ENCODE measurements at regions not wholly inside any gene's neighbourhood (a gene's known extent, or its start where the extent isn't known, plus 50 kb on each side); places are given as distances from the start of the nearest gene placed in this dataset.

DNA sequence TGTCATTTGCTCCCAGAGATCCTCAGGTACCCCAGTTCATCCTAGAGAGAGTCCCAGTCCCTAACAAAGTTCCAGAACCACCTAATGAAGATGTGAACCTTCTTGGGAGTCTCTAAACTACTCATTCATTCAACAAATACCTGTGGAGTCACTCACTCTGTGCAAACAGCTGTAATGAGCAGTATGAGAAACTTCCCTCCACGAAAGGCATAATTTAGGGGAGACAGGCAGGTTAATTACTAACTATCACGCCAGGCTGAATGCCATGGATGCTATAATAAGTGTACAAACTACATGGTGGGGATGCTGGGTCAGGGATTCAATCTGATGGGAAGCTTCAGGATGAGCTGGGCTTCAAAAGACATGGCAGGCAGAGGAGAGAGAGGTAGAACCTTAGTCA lies 70.1 kb upstream of the AFDN start:
- no peak for DNase-seq

DNA sequence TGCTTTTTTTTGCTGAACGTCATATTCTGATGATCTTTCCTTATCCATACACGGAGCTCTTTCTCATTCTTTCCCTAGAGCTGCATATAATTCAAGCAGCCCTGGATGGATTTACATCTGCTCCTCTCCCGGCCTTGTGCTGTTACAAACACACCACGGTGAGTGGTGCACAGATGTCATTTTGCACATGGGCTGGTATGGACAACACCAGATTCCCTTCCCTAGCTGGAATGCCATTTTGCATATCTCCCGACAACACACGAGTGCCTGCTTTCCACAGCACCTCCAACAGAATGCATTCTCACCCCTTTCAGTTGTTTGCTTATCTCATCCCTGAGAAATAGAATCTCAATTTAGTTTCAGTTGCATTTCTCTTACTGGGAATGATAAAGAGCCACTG lies 69.5 kb upstream of the AFDN start:
- DNase-seq, result no peak

DNA sequence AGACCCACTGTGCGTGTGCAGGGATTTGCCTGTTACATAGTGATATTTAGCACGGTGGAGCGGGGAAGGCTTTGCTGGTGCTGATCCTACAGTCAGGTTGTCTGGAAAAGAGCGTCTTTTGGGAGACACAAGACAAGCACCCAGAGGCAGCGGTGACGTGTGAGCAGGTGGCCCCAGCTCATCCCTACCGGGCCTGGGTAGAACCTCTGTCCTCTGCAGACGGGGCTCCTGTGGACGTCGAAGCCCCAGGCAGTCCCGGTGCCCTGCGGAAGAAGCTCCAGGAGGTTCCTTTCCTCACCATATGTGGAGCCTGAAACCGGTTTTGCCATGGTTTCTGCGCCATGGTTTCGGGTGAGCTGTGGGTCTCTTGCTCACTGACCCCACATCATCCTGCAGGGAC lies 68.9 kb upstream of the AFDN start:
- no peak for DNase-seq

DNA sequence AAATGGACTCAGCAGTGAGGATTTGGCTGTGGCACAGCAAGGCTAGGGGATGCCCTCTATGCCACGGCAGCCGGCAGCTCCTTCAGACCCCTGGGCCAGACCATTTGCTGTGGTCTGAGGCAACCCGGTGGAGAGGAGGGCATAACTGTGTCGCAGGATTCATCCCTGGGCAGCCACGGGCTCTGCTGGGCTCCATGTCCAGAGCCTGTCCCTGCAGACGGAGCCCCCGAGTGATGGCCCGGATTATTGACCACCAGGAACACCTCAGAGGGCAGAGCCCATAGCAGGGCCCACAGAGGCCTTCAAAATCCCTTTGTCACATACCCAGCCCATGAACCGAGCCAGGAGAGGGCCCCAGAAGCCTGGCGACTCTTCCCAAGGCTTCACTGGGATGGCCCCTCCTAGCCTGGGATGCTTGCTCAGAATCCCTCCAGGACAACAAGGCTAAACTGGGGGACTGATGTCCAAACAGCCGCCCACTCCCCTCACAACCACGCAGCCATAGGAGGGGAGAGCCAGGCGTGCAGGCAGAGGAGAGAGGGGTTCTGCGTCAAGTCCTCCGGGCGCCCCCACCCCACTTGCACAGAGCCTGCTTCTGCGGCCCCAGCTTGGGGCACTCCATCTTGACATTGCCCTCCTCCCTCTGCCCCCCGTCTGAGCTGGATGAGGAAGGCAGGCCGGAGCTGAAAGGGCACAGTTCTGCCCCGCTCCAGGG lies 68.2 kb upstream of the AFDN start:
- DNase-seq, result no peak

DNA sequence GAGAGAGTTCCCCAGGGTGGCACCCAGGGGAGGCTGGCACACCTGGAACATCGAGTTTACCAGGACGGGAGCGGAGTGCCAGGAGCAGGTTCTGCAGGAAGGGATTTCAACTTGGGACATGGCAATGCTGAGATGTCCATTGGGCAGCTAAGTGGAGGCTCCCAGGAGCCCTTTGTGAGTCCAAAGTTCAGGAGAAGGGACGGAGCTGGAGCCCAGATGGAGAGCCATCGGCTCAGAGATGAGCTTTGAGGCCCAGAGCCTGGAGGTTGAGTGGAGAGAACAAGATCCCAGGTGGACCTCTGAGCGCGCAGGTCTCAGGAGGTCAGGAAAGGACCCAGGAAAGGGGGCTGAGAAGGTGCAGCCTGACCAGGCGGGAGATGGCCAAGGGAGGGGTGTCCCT lies 67.5 kb upstream of the AFDN start:
- DNase-seq, result no peak

DNA sequence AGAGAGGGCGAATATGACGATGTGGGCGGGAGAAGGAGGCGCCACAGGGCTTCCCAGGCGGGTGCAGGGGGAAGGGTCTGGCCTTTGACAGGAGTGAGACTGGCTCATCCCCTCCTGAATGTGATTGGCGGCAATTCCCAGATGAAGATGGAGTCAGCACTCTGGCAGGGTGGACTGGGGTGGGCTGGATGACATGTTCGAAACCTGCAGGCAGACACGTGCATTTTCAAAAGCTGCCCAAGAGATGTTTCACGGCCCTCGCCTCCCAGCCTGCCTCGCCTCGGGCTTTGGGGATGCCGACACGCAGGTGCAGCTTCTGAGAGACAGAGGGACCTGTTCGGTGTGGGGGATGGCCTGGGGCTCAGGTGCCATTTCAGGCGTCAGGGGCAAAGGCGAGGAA lies 66.8 kb upstream of the AFDN start:
- DNase-seq, result no peak

DNA sequence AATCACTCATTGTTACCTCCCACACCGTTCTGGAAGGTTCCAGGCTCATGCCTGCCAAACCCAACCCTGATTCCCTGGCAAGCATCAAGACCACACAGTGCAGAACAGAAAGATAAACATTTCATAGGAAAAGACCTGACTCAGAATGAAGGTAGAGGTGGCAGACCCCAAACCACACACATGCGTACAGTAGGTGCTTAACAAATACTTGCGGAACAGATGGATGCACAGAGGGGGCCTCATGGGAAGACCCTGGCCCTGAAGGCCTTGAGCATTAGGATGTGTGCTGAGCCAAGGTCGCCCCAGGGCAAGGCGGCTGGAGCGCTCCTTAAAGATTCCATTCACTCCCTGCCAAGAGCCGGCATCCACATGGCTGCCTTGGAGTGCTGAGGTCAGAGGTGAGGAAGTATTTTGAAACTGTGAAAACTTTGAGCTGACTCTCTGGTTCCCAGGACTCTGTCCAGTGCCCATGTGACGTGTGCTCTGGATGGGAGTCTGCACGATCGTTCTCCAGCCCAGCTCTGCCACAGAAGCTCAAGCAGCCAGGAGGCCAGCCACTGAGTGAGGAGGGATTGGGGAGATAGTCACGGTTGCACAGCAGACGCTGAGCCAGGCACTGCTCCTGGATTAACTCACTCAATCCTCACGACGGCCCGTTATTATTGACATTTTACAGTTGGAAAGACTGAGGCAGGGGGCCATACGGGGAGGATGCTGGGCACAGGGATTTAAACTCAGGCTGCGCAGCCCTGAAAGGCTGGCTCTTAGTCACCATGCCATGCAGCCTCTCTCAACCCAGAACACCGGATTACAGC lies 65.5 kb upstream of the AFDN start:
- DNase-seq, result peak; percentile 25

DNA sequence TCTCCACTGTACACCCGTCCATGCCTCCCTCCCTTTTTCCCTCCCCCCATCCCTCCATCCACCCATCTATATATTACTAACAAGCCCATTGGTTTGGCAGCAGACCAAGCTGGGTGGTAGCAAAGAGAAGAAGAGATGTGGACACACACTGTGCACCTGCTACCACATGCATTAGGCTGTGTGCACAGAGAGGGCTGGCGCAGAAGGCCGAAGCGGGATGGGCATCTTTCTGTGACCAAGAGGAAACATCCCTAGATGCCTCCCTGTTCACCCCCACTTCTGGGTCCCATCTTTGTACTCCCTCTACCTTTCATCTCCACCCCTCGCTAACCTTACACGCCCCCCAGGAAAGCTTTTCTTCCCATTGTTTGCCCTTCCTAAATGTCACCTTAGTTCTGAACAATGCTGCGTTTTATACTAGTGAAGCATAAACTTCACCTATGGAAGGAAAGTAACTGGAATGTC lies 64.9 kb upstream of the AFDN start:
- no peak for DNase-seq

DNA sequence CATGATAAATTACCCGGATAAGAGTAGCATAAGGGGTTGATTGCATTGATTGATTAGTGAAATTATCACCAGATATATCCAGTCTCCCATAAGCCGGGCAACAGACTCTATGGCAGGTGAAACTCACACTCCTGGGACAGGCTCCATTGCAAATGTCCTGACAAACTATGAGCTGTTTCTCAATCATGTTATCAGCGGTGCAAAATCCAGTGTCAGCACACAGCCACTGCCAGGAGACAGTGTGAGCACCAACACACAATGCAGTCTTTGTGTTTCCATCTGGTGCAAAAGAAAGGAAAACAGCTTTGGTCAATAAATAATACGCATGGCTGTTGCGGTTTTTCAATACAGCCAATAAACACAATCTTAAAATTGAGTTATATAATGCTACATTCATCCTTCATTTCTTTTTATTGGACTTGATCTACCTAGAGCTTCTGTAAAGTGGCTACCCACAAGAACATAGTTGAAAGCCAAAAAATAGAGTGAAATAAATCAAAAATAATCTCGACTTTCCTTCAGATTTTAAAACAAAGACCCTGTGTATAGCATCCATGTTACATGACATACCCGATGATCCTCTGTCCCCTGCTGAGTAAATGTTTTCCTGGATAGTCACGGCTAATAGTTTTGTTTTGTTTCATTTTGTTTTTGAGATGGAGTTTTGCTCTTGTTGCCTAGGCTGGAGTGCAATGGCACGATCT lies 64.3 kb upstream of the AFDN start:
- no peak for DNase-seq

DNA sequence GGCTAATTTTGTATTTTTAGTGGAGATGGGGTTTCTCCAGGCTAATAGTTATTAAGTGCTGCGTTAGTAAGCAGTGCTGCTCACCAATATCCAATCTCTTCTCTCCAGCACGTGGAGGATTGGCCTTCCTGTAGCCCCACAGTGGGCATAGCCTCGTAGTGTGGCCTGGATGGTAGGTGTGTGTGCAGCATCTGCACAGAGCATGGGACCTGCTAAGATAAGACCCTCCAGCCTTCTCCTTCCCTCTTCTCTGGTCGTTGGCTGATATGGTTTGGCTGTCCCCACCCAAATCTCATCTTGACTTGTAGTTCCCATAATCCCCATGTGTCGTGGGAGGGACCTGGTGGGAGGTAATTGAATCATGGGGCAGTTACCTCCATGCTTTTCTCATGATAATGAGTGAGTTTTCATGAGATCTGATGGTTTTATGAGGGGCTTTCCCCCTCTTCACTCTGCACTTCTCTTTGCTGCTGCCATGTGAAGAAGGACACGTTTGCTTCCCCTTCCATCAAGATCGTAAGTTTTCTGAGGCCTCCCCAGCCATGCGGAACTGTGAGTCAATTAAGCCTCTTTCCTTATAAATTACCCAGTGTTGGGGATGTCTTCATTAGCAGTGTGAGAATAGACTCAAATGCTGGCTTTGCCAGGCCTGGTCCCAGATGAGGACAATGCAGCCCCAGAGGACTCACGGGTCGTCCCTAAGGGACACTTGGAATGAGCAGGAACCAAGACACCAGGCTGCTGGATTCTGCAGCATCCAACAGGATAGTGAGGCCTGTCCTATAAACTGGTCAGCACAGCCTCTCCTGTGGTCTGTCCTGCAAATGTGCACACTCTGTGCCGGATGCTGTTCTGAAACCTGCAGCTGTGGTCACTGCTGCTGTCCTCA lies 63.4 kb upstream of the AFDN start:
- DNase-seq, result no peak

DNA sequence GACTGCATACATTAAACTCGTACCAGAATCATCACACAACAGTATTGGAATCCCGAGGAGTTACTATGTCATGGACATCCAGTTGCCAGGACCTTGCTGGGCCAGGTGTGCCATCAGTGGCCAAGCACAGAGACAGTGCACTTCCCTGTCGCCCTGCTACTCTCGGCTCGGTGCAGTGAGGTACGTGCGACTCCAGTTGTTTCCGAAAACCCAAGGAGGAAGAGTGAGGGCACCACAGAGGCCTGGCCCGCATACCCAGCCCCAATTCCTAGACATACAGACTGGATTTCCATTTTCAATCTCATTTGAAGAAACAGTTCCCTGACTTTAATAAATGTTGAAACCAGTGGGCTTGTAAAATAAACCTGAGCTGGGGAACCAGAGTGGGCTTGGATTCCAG lies 62.5 kb upstream of the AFDN start:
- no peak for DNase-seq

DNA sequence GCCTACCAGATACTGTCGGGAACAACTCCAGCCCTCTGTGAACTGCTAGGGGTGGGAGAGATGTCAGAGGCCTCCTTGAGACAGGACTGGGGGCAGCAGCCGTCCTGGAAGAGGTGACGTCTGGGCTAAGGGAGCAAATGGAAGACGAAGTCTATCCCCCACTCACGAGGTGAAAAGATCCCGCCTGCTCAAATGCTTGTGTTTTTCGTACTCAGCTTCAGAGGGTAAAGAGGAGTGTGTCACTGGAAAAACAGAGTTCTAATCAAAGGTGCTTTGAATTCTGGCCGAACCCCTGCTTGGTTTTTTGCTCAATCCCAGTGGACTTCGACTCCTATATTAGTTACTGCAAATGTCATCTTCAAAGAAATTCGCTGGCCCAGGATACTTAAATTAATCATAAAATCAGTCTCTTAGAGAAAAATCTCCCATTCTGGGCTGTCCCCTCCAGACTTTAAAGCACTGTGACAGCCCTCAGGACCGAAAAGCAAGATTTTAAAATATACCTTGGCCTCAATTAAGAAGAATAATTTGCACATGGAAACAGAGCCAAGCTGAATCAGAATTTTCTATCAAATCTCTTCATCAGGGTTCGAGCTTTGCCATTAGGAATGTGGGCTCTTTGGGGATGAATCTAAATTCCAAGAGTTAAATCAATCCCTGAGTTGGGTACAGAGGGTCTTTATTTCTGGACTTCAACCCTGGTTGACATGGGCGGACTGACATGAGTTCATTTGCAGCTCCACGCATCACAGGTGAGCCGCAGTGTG lies 61.8 kb upstream of the AFDN start:
- no peak for DNase-seq

DNA sequence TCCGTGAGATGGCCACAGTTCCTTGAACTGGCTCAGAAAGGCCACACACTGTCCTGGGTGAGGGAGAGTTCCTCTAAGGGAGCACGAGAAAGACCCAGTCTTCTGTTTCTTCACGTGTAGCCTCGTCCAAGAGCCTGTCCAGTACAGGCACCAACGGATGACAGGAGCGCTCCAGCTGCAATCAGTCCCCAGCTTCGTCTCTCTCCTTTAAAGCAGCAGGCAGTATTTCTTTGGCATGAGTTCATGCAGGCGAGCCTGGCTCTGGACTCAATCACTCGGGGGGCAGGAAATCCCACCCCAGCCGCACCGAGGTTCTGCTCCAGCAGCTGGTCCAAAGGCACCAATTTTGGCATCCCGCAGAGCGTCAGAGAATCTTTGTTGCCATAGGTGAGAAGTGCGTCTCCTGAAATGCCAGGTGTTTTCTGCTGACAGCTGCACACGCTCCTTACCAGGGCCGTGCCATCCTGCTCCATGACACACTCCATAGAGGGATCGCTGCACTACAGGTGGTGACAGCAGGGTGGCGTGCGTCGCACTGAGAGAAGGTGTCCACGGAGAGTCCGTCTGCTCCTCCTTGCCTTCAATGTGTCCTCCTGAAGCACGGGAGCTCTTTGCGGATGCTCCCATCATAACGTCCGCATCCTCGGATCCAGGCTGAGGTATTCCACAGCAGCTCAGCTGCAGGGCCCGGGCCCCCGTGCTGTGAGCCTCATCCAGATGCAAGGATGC lies 59.6 kb upstream of the AFDN start:
- no peak for DNase-seq

DNA sequence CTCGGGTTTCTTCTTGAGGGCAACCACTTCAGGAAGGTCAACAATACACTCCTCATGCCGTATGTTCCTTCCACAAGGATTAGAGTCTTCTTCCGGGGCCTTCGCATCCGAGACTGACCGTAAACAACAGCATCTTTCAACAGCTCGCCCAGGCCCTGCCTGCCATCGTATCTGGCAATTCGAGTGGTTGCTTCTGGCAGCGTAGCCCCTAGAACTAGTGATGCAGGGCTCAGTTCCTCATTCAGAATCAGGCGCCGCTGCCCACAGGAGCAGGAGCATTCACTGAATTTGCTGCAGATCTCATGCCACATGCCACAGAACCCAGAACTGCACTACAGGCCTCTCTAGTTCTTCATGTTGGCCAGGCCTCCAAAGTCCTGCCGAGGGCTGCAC lies 59.0 kb upstream of the AFDN start:
- DNase-seq, result no peak

DNA sequence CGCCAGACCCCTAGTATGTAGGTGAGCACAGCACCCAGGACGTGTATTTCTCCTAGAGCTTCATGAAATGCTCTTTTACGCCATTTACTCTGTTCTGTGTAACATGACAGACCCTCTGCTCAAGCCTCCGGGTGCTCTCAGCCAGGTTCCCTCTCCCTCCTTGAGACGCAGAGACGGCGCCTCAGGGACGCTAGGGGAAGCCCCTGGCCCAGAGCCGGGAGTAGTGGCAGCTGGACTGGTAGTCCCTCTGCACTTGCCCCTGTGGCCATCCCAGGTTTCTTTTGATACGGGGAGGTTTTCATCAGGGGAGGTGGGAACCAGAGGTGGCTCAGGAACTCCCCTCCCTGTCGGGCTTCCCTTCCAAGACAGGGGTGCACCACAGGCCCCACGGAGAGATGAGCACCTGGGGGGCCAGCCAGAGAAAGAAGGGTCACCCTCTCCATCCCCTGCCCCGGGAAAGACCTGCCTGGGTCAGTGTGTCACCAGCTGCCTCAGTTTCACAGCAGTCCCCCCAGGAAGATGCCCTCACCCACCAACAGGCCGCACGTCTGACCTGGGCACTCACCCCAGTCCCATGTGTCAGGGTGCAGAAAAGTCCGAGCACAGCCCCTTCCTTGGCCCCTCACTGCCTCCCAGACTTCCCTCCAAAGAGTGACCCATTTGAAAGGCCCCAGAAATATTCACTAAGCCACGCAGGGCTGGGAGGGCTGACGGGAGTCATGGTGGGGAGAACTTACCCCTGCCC lies 58.1 kb upstream of the AFDN start:
- no peak for DNase-seq

DNA sequence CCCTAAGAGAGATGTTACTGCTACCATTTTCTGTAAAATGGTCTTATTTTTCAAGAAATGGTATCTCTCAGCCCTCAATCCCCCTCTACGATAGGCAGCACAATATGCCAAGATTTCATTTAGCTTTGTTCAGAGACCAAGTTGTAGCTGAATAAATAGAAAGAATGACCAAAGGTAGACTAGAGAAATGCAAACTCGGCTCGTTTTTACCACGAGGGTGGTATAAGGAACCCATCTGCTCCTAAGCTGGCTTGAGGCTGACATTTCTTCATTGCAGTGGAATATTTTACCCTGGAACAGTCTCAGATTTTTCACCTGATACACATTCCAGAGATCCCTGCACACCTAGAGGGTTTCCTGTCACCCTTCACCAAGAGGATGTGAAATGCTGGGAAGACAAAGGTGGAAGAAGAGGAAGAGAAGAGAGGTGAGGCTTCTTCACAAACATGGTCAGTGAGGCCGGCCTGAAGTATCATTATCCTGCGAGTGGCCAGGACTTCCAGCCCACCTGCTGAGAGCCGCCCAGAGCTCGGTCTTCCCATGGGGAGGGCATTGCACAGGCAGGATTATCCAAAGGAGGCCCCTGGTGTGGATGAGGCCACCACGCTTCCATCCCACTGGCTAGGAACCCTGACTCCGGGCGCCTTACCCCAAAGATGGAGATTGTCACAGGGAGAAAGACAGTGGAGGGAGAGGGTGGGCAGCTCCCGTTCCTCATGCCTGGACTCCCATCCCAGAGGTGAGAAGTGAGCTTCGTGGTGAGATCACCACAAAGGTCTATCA lies 57.1 kb upstream of the AFDN start:
- DNase-seq, result no peak

DNA sequence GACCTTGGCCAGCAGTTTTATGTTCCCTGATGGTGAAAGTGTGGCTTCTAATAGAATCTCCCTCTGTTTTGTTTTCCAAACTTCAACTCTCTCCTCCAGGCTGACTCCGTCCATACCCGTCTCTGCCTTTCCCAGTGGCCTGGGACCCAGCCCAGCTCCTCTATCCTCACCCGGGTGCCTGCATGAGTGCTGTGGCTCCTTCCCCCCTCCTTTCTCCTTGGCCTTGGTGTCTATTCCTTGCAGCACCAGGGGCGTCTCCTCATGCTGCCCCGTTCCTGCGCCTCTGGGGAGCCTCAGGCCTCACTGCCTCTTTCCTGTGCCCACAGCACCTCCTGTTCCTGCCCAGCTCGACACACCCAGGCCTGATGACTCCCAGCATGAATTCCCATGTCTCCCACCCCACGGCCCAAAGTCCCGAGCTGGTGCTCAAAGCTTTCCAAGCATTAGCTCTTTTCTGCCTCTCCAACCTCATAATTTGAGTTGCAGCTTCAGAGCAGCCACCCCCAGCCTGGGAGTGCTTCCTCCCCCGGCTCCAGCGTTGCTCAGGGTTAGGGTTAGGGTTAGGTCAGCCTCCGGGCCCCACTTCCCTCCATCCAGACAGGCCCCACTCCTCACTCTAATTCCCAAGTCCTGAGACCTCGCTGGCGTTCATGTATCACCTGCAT lies 56.3 kb upstream of the AFDN start:
- no peak for DNase-seq

DNA sequence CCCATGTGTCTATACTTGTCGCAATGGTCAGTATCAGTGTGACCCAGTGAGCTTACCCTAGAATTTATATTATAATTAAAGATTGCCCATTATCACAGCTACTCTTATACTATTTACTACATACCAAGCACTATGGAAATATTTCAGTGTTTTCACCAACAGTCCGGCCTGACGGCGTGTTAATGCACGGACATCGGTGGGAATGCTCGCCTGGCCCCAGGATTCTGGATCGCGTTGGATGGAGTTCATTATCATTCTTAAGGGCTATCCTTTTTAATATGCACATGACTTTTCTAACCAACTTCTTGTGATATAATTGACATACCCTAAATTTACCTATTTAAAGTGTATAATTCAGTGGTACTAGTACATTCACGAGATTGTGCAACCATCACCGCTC lies 51.8 kb upstream of the AFDN start:
- DNase-seq, result no peak
